Endodermal cell (in vitro differentiated cells): ENCODE measurements at regions not wholly inside any gene's neighbourhood (a gene's known extent, or its start where the extent isn't known, plus 50 kb on each side); places are given as distances from the start of the nearest gene placed in this dataset.

Source experiments
- DNase-seq: peaks from one replicate; pipeline ENCODE4 v3.0.0-alpha.2; 2017
- H3K27ac ChIP-seq: 2 replicates; pipeline ENCODE4 v1.5.1; 2013; ENCODE audit warnings: mild to moderate bottlenecking, low read depth, low read length, moderate library complexity
- H3K27me3 ChIP-seq: 2 replicates; pipeline ENCODE4 v1.6.1; 2013; ENCODE audit warnings: mild to moderate bottlenecking, low read length, moderate library complexity; ENCODE audit not compliant: insufficient read depth, control insufficient read depth, poor library complexity, severe bottlenecking
- H3K36me3 ChIP-seq: 2 replicates; pipeline ENCODE4 v1.7.0; 2013; ENCODE audit warnings: mild to moderate bottlenecking, low read length, moderate library complexity; ENCODE audit not compliant: control insufficient read depth, insufficient read depth
- H3K4me1 ChIP-seq: one replicate; pipeline ENCODE4 v1.7.0; 2013; ENCODE audit warnings: low read length; ENCODE audit not compliant: control insufficient read depth, insufficient read depth
- H3K4me3 ChIP-seq: 2 replicates; pipeline ENCODE4 v1.5.1; 2013; ENCODE audit warnings: mild to moderate bottlenecking, low read length, moderate library complexity
- H3K9ac ChIP-seq: 2 replicates; pipeline ENCODE4 v1.6.1; 2013; ENCODE audit warnings: mild to moderate bottlenecking, low read length, moderate library complexity; ENCODE audit not compliant: poor library complexity, severe bottlenecking; ENCODE audit errors: extremely low read depth
- H3K9me3 ChIP-seq: 2 replicates; pipeline ENCODE4 v1.6.1; 2013; ENCODE audit warnings: mild to moderate bottlenecking, low read length, moderate library complexity; ENCODE audit not compliant: control insufficient read depth
- H3K27ac Mint-ChIP-seq: 2 replicates; pipeline ENCODE4 v1.8.0; 2020; ENCODE audit warnings: mixed read lengths
- H3K27me3 Mint-ChIP-seq: 2 replicates; pipeline ENCODE4 v1.8.0; 2021; ENCODE audit warnings: mild to moderate bottlenecking, mixed read lengths; ENCODE audit not compliant: insufficient read depth
- H3K36me3 Mint-ChIP-seq: 2 replicates; pipeline ENCODE4 v1.8.0; 2020; ENCODE audit warnings: low read depth, mixed read lengths
- H3K4me1 Mint-ChIP-seq: 2 replicates; pipeline ENCODE4 v1.8.0; 2020; ENCODE audit warnings: mixed read lengths
- H3K4me3 Mint-ChIP-seq: 2 replicates; pipeline ENCODE4 v1.8.0; 2020; ENCODE audit warnings: mild to moderate bottlenecking, moderate library complexity, mixed read lengths
- H3K9me3 Mint-ChIP-seq: 2 replicates; pipeline ENCODE4 v1.8.0; 2020; ENCODE audit warnings: mild to moderate bottlenecking, mixed read lengths
- WGBS, 2 experiments: methylation state at CpG; one replicate each; pipeline versions ENCODE4 v1.1.5 to v1.1.7; 2013; ENCODE audit warnings: missing lambda C conversion rate in 2 of 2, mixed read lengths in 1 of 2; ENCODE audit not compliant: insufficient coverage in 1 of 2, insufficient read length in 1 of 2; 5-methylcytosine and 5-hydroxymethylcytosine counted together
- TF ChIP-seq, protein P1 (sequence below): fragments of 200-600 bp; sonication (generic); conservative IDR thresholded peaks from 2 replicates; pipeline ENCODE4 v1.5.0; 2021; ENCODE audit warnings: antibody characterized with exemption, mild to moderate bottlenecking

- Mint-ChIP-seq H3K4me3 (no peak overlapping the region), H3K9me3 (no peaks in the 10 kb centered on the region), H3K27ac (no peak overlapping the region), H3K27me3 (peaks cover 17% of the 10 kb centered on the region), H3K36me3 (no peaks in the 10 kb centered on the region), H3K4me1 (peaks cover 8% of the 10 kb centered on the region)
- H3K4me3 ChIP-seq: no peak overlapping the region
- no peak for DNase-seq
- no peaks in the 10 kb centered on the region for H3K36me3 ChIP-seq
- TF ChIP-seq, protein P1, sequence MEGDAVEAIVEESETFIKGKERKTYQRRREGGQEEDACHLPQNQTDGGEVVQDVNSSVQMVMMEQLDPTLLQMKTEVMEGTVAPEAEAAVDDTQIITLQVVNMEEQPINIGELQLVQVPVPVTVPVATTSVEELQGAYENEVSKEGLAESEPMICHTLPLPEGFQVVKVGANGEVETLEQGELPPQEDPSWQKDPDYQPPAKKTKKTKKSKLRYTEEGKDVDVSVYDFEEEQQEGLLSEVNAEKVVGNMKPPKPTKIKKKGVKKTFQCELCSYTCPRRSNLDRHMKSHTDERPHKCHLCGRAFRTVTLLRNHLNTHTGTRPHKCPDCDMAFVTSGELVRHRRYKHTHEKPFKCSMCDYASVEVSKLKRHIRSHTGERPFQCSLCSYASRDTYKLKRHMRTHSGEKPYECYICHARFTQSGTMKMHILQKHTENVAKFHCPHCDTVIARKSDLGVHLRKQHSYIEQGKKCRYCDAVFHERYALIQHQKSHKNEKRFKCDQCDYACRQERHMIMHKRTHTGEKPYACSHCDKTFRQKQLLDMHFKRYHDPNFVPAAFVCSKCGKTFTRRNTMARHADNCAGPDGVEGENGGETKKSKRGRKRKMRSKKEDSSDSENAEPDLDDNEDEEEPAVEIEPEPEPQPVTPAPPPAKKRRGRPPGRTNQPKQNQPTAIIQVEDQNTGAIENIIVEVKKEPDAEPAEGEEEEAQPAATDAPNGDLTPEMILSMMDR: no peak
- no peak overlapping the region for H3K27ac ChIP-seq
- H3K9ac ChIP-seq: no peak overlapping the region
- no peaks in the 10 kb centered on the region for H3K4me1 ChIP-seq
- no peaks in the 10 kb centered on the region for H3K27me3 ChIP-seq
- H3K9me3 ChIP-seq: no peaks in the 10 kb centered on the region
- WGBS, 2 experiments: 90 to 94% methylated on average over 2 of the region's 2 CpGs
Measured at GRCh38 chr4:181420950-181421349, 822.3 kb upstream of the TENM3 start.

- Mint-ChIP-seq H3K4me1 (no peaks in the 10 kb centered on the region), H3K36me3 (no peaks in the 10 kb centered on the region), H3K27ac (no peak overlapping the region), H3K9me3 (no peaks in the 10 kb centered on the region), H3K4me3 (no peak overlapping the region), H3K27me3 (no peaks in the 10 kb centered on the region)
- DNase-seq: no peak
- WGBS, 2 experiments: 92 to 100% methylated on average over 1 to 2 of the region's 2 CpGs
- Histone ChIP-seq H3K4me1 (no peaks in the 10 kb centered on the region), H3K9ac (no peak overlapping the region), H3K9me3 (no peaks in the 10 kb centered on the region), H3K4me3 (no peak overlapping the region), H3K36me3 (no peaks in the 10 kb centered on the region), H3K27ac (no peak overlapping the region), H3K27me3 (no peaks in the 10 kb centered on the region)
- TF ChIP-seq, protein P1: no peak
Measured at GRCh38 chr4:181424362-181425016, 818.7 kb upstream of the TENM3 start.

GRCh38 chr4:181427076-181427475 lies 816.1 kb upstream of the TENM3 start:
- Histone ChIP-seq H3K27me3 (no peaks in the 10 kb centered on the region), H3K9ac (no peak overlapping the region), H3K36me3 (no peaks in the 10 kb centered on the region), H3K4me1 (no peaks in the 10 kb centered on the region), H3K4me3 (no peak overlapping the region), H3K9me3 (no peaks in the 10 kb centered on the region), H3K27ac (no peak overlapping the region)
- no peak overlapping the region for H3K4me3 Mint-ChIP-seq
- H3K27ac Mint-ChIP-seq: no peak overlapping the region
- no peak for DNase-seq
- no peaks in the 10 kb centered on the region for H3K36me3 Mint-ChIP-seq
- 80 to 90% methylated on average over 3 of the region's 3 CpGs for WGBS, 2 experiments
- TF ChIP-seq, protein P1: no peak
- no peaks in the 10 kb centered on the region for H3K27me3 Mint-ChIP-seq
- H3K4me1 Mint-ChIP-seq: no peaks in the 10 kb centered on the region
- no peaks in the 10 kb centered on the region for H3K9me3 Mint-ChIP-seq
